BLaER1 treated with 17β-estradiol and CSF1 and Interleukin-3, amounts not matched to agents 10 nM and 100 nM (cell line): ENCODE measurements at regions not wholly inside any gene's neighbourhood (a gene's known extent, or its start where the extent isn't known, plus 50 kb on each side); places are given as distances from the start of the nearest gene placed in this dataset.
"Not testable (repeated sequence)": the region's sequence is repeated elsewhere in the genome, so short reads cannot be mapped to it uniquely, and the experiment has no call there.

Source experiments
- H3K27ac ChIP-seq, 11 experiments: shearing (Covaris generic); formaldehyde crosslinking; 2 replicates each; pipeline ENCODE4 v1.8.1; 2022
- H3K27me3 ChIP-seq, 11 experiments: shearing (Covaris generic); formaldehyde crosslinking; 2 replicates each; pipeline ENCODE4 v1.8.1; 2022
- H3K36me3 ChIP-seq, 11 experiments: shearing (Covaris generic); formaldehyde crosslinking; 2 replicates each; pipeline ENCODE4 v1.8.1; 2022
- H3K4me1 ChIP-seq, 10 experiments: shearing (Covaris generic); formaldehyde crosslinking; 2 replicates each; pipeline ENCODE4 v1.8.1; 2022
- H3K4me2 ChIP-seq, 11 experiments: shearing (Covaris generic); formaldehyde crosslinking; 2 replicates each; pipeline ENCODE4 v1.8.1; 2022
- H3K4me3 ChIP-seq, 10 experiments: shearing (Covaris generic); formaldehyde crosslinking; 2 replicates each; pipeline ENCODE4 v1.8.1; 2022
- H3K9ac ChIP-seq, 11 experiments: shearing (Covaris generic); formaldehyde crosslinking; 2 replicates each; pipeline ENCODE4 v1.8.1; 2022
- H3K9me3 ChIP-seq, 11 experiments: shearing (Covaris generic); formaldehyde crosslinking; replicated peaks in 1 of 11; 2 replicates each; pipeline ENCODE4 v1.8.1; 2022
- H4K20me1 ChIP-seq, 11 experiments: shearing (Covaris generic); formaldehyde crosslinking; 2 replicates each; pipeline ENCODE4 v1.8.1; 2022
- Cebpa-rat ChIP-seq, 11 experiments: shearing (Covaris generic); IDR thresholded peaks; 2 replicates each; pipeline ENCODE4 v1.8.1; 2022

- Histone ChIP-seq H3K9me3 (peaks cover under 1 to 6% (median 2%) of the 10 kb centered on the region in 11 experiments; a peak in 18 of 22 replicates), H3K36me3 (no peaks in the 10 kb centered on the region), H3K9ac (no peak overlapping the region), H3K27me3 (no peaks in the 10 kb centered on the region), H3K27ac (no peak overlapping the region), H3K4me3 (no peak overlapping the region), H4K20me1 (no peaks in the 10 kb centered on the region), H3K4me1 (no peaks in the 10 kb centered on the region), H3K4me2 (no peak overlapping the region)
- TF ChIP-seq Cebpa-rat (IDR thresholded peaks at IDR 0.05) = no peak
Observed at GRCh38 chr4:158958489-158959270, 144.2 kb upstream of the RAPGEF2 start.

- Histone ChIP-seq H3K27me3 (no peaks in the 10 kb centered on the region), H3K4me2 (no peak overlapping the region), H3K9ac (no peak overlapping the region), H3K36me3 (no peaks in the 10 kb centered on the region), H3K4me3 (no peak overlapping the region), H3K4me1 (peaks cover 0 to 10% (median 8%) of the 10 kb centered on the region in 10 experiments; a peak in 10 of 20 replicates), H3K9me3 (no peaks in the 10 kb centered on the region), H3K27ac (no peak overlapping the region), H4K20me1 (no peaks in the 10 kb centered on the region)
- no peak for TF ChIP-seq Cebpa-rat (IDR thresholded peaks at IDR 0.05)
Observed at GRCh38 chr4:158962393-158962792, 140.5 kb upstream of the RAPGEF2 start.

- not testable (repeated sequence) for H3K4me3 ChIP-seq, H3K36me3 ChIP-seq, H3K4me2 ChIP-seq, H3K9ac ChIP-seq, H4K20me1 ChIP-seq, H3K9me3 ChIP-seq, H3K27ac ChIP-seq, H3K27me3 ChIP-seq
- H3K4me1 ChIP-seq = peaks cover 0 to 17% (median 12%) of the 10 kb centered on the region in 10 experiments; a peak in 10 of 20 replicates
Observed at GRCh38 chr4:158963282-158963681, 139.6 kb upstream of the RAPGEF2 start.

GRCh38 chr4:158964114-158964727 is 138.7 kb upstream of the RAPGEF2 start:
- Histone ChIP-seq H3K9me3 (no peaks in the 10 kb centered on the region), H3K4me2 (no peak overlapping the region), H3K27ac (no peak overlapping the region), H3K27me3 (no peaks in the 10 kb centered on the region), H3K36me3 (no peaks in the 10 kb centered on the region), H4K20me1 (no peaks in the 10 kb centered on the region), H3K9ac (no peak overlapping the region), H3K4me3 (no peak overlapping the region), H3K4me1 (peaks cover 0 to 17% (median 12%) of the 10 kb centered on the region in 10 experiments; a peak in 10 of 20 replicates)
- TF ChIP-seq Cebpa-rat (IDR thresholded peaks at IDR 0.05) = peak in 5 of 11 experiments; percentile 49 to 67 (median 56); a peak in 7 of 22 replicates

GRCh38 chr4:158964728-158965124 is 138.2 kb upstream of the RAPGEF2 start:
- Histone ChIP-seq H3K27me3 (no peaks in the 10 kb centered on the region), H4K20me1 (no peaks in the 10 kb centered on the region), H3K9ac (no peak overlapping the region), H3K4me3 (no peak overlapping the region), H3K36me3 (no peaks in the 10 kb centered on the region), H3K4me2 (no peak overlapping the region), H3K9me3 (no peaks in the 10 kb centered on the region), H3K4me1 (peaks cover 0 to 17% (median 12%) of the 10 kb centered on the region in 10 experiments; a peak in 10 of 20 replicates), H3K27ac (no peak overlapping the region)
- TF ChIP-seq Cebpa-rat (IDR thresholded peaks at IDR 0.05) = no peak

GRCh38 chr4:158965226-158965625 is 137.7 kb upstream of the RAPGEF2 start:
- Histone ChIP-seq H3K9ac (no peak overlapping the region), H3K9me3 (no peaks in the 10 kb centered on the region), H3K27me3 (no peaks in the 10 kb centered on the region), H3K36me3 (no peaks in the 10 kb centered on the region), H3K4me3 (no peak overlapping the region), H4K20me1 (no peaks in the 10 kb centered on the region), H3K4me1 (peaks cover 0 to 17% (median 12%) of the 10 kb centered on the region in 10 experiments; a peak in 10 of 20 replicates), H3K4me2 (no peak overlapping the region), H3K27ac (no peak overlapping the region)
- TF ChIP-seq Cebpa-rat (IDR thresholded peaks at IDR 0.05) = no peak

- TF ChIP-seq Cebpa-rat (IDR thresholded peaks at IDR 0.05) = no peak
- Histone ChIP-seq H3K4me1 (peaks cover 0 to 17% (median 12%) of the 10 kb centered on the region in 10 experiments; a peak in 10 of 20 replicates), H3K27me3 (no peaks in the 10 kb centered on the region), H3K4me3 (no peak overlapping the region), H3K9me3 (no peaks in the 10 kb centered on the region), H3K36me3 (no peaks in the 10 kb centered on the region), H3K4me2 (no peak overlapping the region; a peak in 1 of 22 replicates), H3K27ac (no peak overlapping the region), H3K9ac (no peak overlapping the region), H4K20me1 (no peaks in the 10 kb centered on the region)
Observed at GRCh38 chr4:158966091-158966490, 136.8 kb upstream of the RAPGEF2 start.

GRCh38 chr4:158968961-158969360 is 133.9 kb upstream of the RAPGEF2 start:
- Histone ChIP-seq H4K20me1 (no peaks in the 10 kb centered on the region), H3K4me3 (no peak overlapping the region)
- no peak for TF ChIP-seq Cebpa-rat (IDR thresholded peaks at IDR 0.05)

GRCh38 chr4:158970812-158971211 is 132.1 kb upstream of the RAPGEF2 start:
- no peak overlapping the region for H3K9ac ChIP-seq
- no peaks in the 10 kb centered on the region for H3K36me3 ChIP-seq

More at GRCh38 chr4:158968961-158969360, 133.9 kb upstream of the RAPGEF2 start:
- H3K27me3 ChIP-seq = no peaks in the 10 kb centered on the region
- no peak overlapping the region for H3K4me2 ChIP-seq
- no peak overlapping the region for H3K9ac ChIP-seq
- H3K36me3 ChIP-seq = no peaks in the 10 kb centered on the region
- H3K9me3 ChIP-seq = no peaks in the 10 kb centered on the region
- H3K4me1 ChIP-seq = peaks cover 0 to 17% (median 12%) of the 10 kb centered on the region in 10 experiments; a peak in 10 of 20 replicates
- no peak overlapping the region for H3K27ac ChIP-seq

GRCh38 chr4:158974438-158974837 is 128.4 kb upstream of the RAPGEF2 start:
- H3K9ac ChIP-seq, H3K27ac ChIP-seq, H3K4me2 ChIP-seq, H3K4me3 ChIP-seq, H4K20me1 ChIP-seq, H3K27me3 ChIP-seq, H3K36me3 ChIP-seq, H3K4me1 ChIP-seq: not testable (repeated sequence)
- H3K9me3 ChIP-seq = peaks cover 5 to 11% (median 7%) of the 10 kb centered on the region in 11 experiments; a peak in 17 of 22 replicates

More at GRCh38 chr4:158970812-158971211, 132.1 kb upstream of the RAPGEF2 start:
- Histone ChIP-seq H3K4me1 (peaks cover 0 to 17% (median 12%) of the 10 kb centered on the region in 10 experiments; a peak in 10 of 20 replicates), H3K9me3 (no peaks in the 10 kb centered on the region), H3K4me3 (no peak overlapping the region), H3K27me3 (no peaks in the 10 kb centered on the region), H4K20me1 (no peaks in the 10 kb centered on the region), H3K4me2 (no peak overlapping the region), H3K27ac (no peak overlapping the region)
- no peak for TF ChIP-seq Cebpa-rat (IDR thresholded peaks at IDR 0.05)

GRCh38 chr4:158980711-158981110 is 122.2 kb upstream of the RAPGEF2 start:
- not testable (repeated sequence) for H3K4me1 ChIP-seq, H3K4me2 ChIP-seq, H4K20me1 ChIP-seq, H3K36me3 ChIP-seq, H3K27ac ChIP-seq, H3K4me3 ChIP-seq, H3K9ac ChIP-seq, H3K27me3 ChIP-seq
- peaks cover 7 to 23% (median 17%) of the 10 kb centered on the region in 11 experiments; a peak in 20 of 22 replicates for H3K9me3 ChIP-seq
